ENCODE measurements at regions not wholly inside any gene's neighbourhood (a gene's known extent, or its start where the extent isn't known, plus 50 kb on each side); places are given as distances from the start of the nearest gene placed in this dataset.

- intact Hi-C loops (cut with DNase I), result no loop called here
- no peak for FAIRE-seq
- no peak for TF ChIP-seq CTCF (IDR thresholded peaks at IDR 0.05; ENCODE audit: borderline replicate concordance, extremely low read depth, insufficient read depth)
- no peaks in the 10 kb centered on the region for H3K36me3 ChIP-seq (ENCODE audit: control insufficient read depth in 2 of 3, insufficient read depth in 3 of 3, low read length in 3 of 3)
- no peaks in the 10 kb centered on the region for H3K4me1 ChIP-seq (ENCODE audit: control insufficient read depth in 2 of 3, insufficient read depth in 2 of 3, low read depth in 1 of 3, low read length in 3 of 3)
- H3K27me3 ChIP-seq (ENCODE audit: control insufficient read depth, insufficient read depth, low read length), result no peaks in the 10 kb centered on the region
- H3K27ac ChIP-seq (ENCODE audit: low read depth in 2 of 2, low read length in 2 of 2), result no peak overlapping the region
- no peak overlapping the region for H3K4me3 ChIP-seq (ENCODE audit: low read length in 3 of 3)
- no peak overlapping the region for H3K9ac ChIP-seq (ENCODE audit: low read length in 3 of 3)
- no peak for DNase-seq
- peaks cover 0 to 4% (median 0%) of the 10 kb centered on the region in 3 donors for H3K9me3 ChIP-seq (ENCODE audit: control insufficient read depth in 2 of 3, insufficient read depth in 1 of 3, low read length in 3 of 3)
These were observed 385.1 kb upstream of the USP24 start for GRCh38 chr1:55600242-55600641.

- no peak for TF ChIP-seq CTCF (IDR thresholded peaks at IDR 0.05; ENCODE audit: borderline replicate concordance, extremely low read depth, insufficient read depth)
- FAIRE-seq, result no peak
These were observed 382.7 kb upstream of the USP24 start for GRCh38 chr1:55597910-55598309.

GRCh38 chr1:55594701-55595100 lies 379.5 kb upstream of the USP24 start:
- no peak for FAIRE-seq
- H3K9ac ChIP-seq (ENCODE audit: low read length in 3 of 3), result no peak overlapping the region

More at GRCh38 chr1:55597910-55598309, 382.7 kb upstream of the USP24 start:
- Histone ChIP-seq H3K4me1 (ENCODE audit: control insufficient read depth in 2 of 3, insufficient read depth in 2 of 3, low read depth in 1 of 3, low read length in 3 of 3) (no peaks in the 10 kb centered on the region), H3K4me3 (ENCODE audit: low read length in 3 of 3) (no peak overlapping the region), H3K9me3 (ENCODE audit: control insufficient read depth in 2 of 3, insufficient read depth in 1 of 3, low read length in 3 of 3) (peaks cover 0 to 4% (median 0%) of the 10 kb centered on the region in 3 donors), H3K27me3 (ENCODE audit: control insufficient read depth, insufficient read depth, low read length) (no peaks in the 10 kb centered on the region), H3K27ac (ENCODE audit: low read depth in 2 of 2, low read length in 2 of 2) (no peak overlapping the region), H3K36me3 (ENCODE audit: control insufficient read depth in 2 of 3, insufficient read depth in 3 of 3, low read length in 3 of 3) (no peaks in the 10 kb centered on the region), H3K9ac (ENCODE audit: low read length in 3 of 3) (no peak overlapping the region)
- intact Hi-C loops (cut with DNase I), result no loop called here
- DNase-seq, result no peak

More at GRCh38 chr1:55594701-55595100, 379.5 kb upstream of the USP24 start:
- no peaks in the 10 kb centered on the region for H3K36me3 ChIP-seq (ENCODE audit: control insufficient read depth in 2 of 3, insufficient read depth in 3 of 3, low read length in 3 of 3)
- no peak overlapping the region for H3K4me3 ChIP-seq (ENCODE audit: low read length in 3 of 3)
- TF ChIP-seq CTCF (IDR thresholded peaks at IDR 0.05; ENCODE audit: borderline replicate concordance, extremely low read depth, insufficient read depth), result no peak
- no peaks in the 10 kb centered on the region for H3K4me1 ChIP-seq (ENCODE audit: control insufficient read depth in 2 of 3, insufficient read depth in 2 of 3, low read depth in 1 of 3, low read length in 3 of 3)
- H3K27ac ChIP-seq (ENCODE audit: low read depth in 2 of 2, low read length in 2 of 2), result no peak overlapping the region
- H3K27me3 ChIP-seq (ENCODE audit: control insufficient read depth, insufficient read depth, low read length), result no peaks in the 10 kb centered on the region
- peaks cover 0 to 4% (median 0%) of the 10 kb centered on the region in 3 donors for H3K9me3 ChIP-seq (ENCODE audit: control insufficient read depth in 2 of 3, insufficient read depth in 1 of 3, low read length in 3 of 3)
- intact Hi-C loops (cut with DNase I), result no loop called here
- no peak for DNase-seq

Data from kidney (tissue), 13 donors.